HG03575 (cell line): ENCODE measurements at regions not wholly inside any gene's neighbourhood (a gene's known extent, or its start where the extent isn't known, plus 50 kb on each side); places are given as distances from the start of the nearest gene placed in this dataset.
"Not testable (repeated sequence)": the region's sequence is repeated elsewhere in the genome, so short reads cannot be mapped to it uniquely, and the experiment has no call there.

Source experiments
- ATAC-seq: cut with Tn5 transposase; IDR thresholded peaks from one replicate; pipeline ENCODE4 v1.9.1; 2021; ENCODE audit not compliant: unreplicated experiment, insufficient number of reproducible peaks, low FRiP score; ENCODE audit errors: extremely low read depth

GRCh38 chrX:117707948-117708743, 408.5 kb downstream of the KLHL13 start:
- no peak for ATAC-seq

DNA sequence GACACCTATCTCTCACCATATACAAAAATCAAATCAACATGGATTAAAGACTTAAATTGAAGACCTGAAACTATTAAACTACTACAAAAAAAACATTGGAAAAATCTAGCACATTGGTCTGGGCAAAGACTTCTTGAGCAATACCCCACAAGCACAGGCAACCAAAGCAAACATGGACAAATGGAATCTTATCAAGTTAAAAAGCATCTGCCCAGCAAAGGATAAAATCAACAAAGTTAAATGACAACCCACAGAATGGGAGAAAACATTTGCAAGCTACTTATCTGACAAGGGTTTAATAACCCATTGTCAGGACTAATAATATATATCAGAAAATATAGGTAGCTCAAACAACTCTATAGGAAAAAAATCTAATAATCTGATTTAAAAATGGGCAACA, 415.6 kb downstream of the KLHL13 start:
- ATAC-seq = no peak

DNA sequence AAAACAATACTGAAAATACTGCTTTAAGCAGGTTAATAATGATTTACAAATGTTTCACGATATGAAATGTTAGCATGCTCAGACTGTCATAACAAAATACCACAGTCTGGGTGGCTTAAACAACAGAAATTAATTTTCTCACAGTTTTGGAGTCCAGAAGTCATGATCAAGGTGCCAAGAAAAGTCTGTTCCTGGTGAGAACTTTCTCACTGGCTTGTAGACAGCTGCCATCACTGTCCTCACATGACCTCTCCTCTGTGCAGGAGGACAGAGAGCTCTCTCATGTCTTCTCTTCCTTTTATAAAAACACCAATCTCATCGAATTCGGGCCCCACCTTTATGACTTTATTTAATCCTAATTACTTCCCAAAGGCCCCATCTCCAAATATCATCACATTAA, 426.7 kb downstream of the KLHL13 start:
- no peak for ATAC-seq

- ATAC-seq = no peak
These were observed 436.3 kb downstream of the KLHL13 start for GRCh38 chrX:117680286-117680685.

DNA sequence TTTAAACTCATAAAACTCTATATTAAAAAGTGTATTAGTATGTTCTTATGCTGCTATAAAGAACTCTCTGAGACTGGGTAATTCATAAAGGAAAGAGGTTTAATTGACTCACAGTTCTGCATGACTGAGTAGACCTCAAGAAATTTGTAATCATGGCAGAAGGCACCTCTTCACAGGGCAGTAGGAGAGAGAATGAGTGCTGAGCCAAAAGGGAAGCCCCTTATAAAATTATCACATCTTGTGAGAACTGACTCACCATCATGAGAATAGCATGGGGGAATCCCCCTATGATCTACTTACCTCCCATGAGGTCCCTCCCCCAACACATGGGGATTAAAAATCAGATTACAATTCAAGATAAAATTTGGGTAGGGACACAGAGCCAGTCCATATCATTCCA, 463.2 kb downstream of the KLHL13 start:
- ATAC-seq = no peak

DNA sequence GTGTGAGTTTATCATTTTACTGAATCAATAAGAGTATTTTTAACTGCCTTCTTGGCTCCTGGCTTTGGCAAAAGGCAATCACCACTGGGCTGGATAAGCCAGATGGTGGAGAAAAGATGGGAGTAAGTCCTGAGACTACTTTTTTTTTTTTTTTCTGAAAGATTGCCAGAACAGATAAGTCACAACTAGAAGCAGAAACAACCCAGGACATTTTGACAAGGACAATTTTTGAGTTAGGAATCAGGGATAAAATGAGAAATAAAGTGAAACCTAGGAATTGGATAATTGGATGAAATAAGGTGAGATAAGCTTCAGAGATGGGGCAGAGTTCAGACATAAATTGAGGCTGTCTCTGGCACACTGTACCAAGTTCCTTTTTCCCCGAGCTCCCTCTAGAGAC, 471.0 kb downstream of the KLHL13 start:
- no peak for ATAC-seq

- ATAC-seq = no peak
These were observed 474.5 kb downstream of the KLHL13 start for GRCh38 chrX:117641913-117642656.

GRCh38 chrX:117636826-117637225, 479.8 kb downstream of the KLHL13 start:
- no peak for ATAC-seq

- no peak for ATAC-seq
These were observed 483.3 kb downstream of the KLHL13 start for GRCh38 chrX:117633277-117633676.

DNA sequence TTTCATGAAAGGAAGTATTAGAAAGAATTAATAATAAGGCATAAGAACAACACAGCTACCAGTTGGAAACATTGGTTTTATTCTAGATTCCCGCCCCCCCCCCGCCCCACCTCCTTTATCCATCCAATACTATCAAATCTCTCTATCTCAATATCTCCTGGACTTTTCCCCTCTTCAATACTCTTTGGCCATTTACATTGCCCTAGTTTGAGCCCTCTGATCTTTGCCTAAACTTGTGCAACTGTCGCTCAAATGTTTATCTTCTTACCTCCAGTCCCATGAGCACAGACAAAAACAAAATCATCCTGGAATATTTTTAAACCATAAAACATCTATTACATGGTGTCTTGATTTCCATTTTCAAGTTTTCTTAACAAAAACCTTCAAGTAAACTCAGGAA, 488.2 kb downstream of the KLHL13 start:
- no peak for ATAC-seq

GRCh38 chrX:117610806-117611205, 505.8 kb downstream of the KLHL13 start:
- no peak for ATAC-seq

DNA sequence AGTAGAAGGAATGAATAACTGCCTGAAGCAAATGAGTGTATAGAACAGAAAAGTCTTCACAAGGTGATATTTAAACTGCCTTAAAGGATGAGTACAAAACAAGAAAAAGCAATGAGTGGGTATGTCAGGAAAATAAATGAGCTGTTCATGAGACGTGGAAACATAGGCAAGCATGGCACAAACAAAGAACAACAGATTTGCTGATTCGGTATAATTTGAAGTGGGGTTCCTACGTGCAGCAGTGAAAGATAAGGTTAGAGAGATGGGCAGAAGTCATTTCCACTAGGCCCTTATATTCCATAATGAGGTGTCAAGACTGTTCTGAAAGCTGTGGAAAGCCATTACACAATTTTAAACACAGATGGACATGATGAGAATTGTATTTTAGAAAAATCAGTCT, 506.6 kb downstream of the KLHL13 start:
- ATAC-seq = no peak

- ATAC-seq = no peak
These were observed 509.0 kb downstream of the KLHL13 start for GRCh38 chrX:117607561-117607960.

DNA sequence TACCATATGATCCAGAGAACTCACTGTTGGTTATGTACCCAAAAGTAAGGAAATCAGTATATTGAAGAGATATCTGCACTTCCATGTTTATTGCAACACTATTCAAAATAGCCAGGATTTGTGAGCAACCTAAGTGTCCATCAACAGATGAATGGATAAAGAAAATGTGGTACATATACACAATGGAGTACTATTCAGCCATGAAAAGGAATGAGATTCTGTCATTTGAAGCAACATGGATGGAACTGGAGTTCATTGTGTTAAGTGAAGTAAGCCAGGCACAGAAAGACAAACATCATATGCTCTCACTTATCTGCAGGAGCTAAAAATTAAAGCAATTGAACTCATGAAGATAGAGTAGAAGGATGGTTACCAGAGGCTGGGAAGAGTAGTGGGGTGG, 510.5 kb downstream of the KLHL13 start:
- not testable (repeated sequence) for ATAC-seq

- no peak for ATAC-seq
These were observed 546.5 kb downstream of the KLHL13 start for GRCh38 chrX:117570160-117570559.

DNA sequence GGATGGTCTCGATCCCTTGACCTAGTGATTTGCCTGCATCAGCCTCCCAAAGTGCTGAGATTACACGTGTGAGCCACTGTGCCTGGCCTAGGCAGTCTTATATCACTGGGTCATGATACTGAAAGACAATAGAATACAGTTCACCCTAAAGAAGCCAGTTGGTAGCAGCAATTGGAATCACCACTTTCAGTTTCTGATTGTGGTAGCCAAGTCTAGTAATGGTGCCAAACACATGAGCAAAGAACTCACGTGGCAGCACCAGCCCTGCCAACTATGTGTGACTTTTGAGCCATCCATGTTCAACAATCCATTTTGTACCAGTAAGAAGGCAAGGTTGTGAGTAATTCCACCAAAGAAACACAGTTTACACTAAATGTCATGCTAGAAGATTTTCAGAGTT, 548.4 kb downstream of the KLHL13 start:
- no peak for ATAC-seq

- ATAC-seq = no peak
These were observed 572.7 kb downstream of the KLHL13 start for GRCh38 chrX:117543885-117544284.

- ATAC-seq = no peak
These were observed 577.6 kb downstream of the KLHL13 start for GRCh38 chrX:117539090-117539418.

GRCh38 chrX:117538178-117539089, 578.2 kb downstream of the KLHL13 start:
- no peak for ATAC-seq

- no peak for ATAC-seq
These were observed 584.3 kb downstream of the KLHL13 start for GRCh38 chrX:117532339-117532738.
